ENCODE measurements at regions not wholly inside any gene's neighbourhood (a gene's known extent, or its start where the extent isn't known, plus 50 kb on each side); places are given as distances from the start of the nearest gene placed in this dataset.

- DNase-seq (ENCODE audit: low read depth in 2 of 2): no peak
Measured at GRCh38 chr16:85162478-85163277, 50.4 kb upstream of the CIBAR2 start.

GRCh38 chr16:85163278-85164112 lies 51.2 kb upstream of the CIBAR2 start:
- DNase-seq (ENCODE audit: low read depth in 2 of 2): no peak

DNA sequence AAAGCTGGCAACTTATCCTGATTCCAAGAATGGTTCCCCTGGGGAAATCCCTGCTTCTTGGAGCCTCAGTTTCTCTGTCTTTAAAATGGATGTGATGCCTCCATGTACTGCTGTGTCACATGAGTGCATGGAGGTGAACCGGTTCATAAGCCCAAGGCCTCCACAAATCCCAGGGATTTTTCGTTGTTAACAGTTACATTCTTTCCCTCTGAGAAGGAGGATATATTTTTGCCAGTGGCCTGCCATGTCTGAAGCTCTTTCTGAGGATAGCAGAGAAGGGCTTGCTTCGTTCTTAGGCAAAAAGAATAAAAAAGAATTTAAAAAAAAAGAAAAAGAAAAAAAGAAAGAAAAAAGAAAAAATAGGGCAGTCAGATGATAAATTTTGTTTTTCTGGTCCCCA lies 52.2 kb upstream of the CIBAR2 start:
- no peak for DNase-seq (ENCODE audit: low read depth in 2 of 2)

GRCh38 chr16:85164838-85165516 lies 52.7 kb upstream of the CIBAR2 start:
- no peak for DNase-seq (ENCODE audit: low read depth in 2 of 2)

GRCh38 chr16:85165781-85166180 lies 53.5 kb upstream of the CIBAR2 start:
- no peak for DNase-seq (ENCODE audit: low read depth in 2 of 2)

- no peak for DNase-seq (ENCODE audit: low read depth in 2 of 2)
Measured at GRCh38 chr16:85166281-85166680, 54.0 kb upstream of the CIBAR2 start.

GRCh38 chr16:85166699-85167588 lies 54.7 kb upstream of the CIBAR2 start:
- no peak for DNase-seq (ENCODE audit: low read depth in 2 of 2)

DNA sequence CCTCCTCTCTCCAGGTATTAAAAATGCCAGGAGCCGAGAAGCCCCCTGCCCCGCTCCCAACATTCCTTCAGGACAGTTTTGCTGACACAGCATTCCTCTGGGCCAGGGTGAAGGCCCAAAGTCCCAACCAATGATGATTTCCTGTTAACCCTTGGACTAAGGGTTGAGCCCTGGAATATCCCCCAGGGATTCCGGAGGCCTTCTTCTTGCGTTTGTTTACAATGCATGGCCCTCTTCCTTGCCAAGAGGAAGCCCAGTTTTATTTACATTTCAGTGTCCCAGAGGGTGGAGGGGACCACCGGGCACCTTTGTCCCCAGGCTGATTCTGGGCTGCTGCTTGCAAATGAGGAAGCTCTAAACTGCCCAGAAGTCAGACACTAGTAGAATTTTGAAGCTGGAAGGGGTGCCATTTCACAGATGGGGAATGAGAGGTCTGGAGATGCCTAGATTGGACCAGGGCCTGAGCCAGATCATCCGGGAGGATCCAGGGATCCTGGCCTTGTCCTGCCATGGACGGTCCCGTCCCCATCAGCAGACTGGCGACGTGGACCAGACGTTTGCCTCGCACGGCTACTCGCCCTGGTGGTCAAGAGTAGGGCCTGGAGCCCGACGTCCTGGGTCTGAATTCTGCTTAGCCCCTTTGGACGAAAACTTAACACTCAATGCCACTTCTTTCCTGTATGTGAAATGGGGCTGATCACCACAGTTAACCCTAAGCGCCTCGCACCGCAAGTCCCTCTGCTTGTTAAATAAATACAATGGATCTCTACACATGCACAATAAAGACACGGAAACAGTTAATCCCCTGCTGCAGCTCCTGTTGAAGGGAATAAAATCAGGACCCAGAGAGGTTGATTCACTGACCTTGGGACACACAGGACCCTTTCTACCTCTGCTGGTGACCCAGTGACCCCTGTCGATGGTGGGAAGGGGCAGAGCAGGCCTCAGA lies 55.6 kb upstream of the CIBAR2 start:
- DNase-seq (ENCODE audit: low read depth in 2 of 2): no peak

DNA sequence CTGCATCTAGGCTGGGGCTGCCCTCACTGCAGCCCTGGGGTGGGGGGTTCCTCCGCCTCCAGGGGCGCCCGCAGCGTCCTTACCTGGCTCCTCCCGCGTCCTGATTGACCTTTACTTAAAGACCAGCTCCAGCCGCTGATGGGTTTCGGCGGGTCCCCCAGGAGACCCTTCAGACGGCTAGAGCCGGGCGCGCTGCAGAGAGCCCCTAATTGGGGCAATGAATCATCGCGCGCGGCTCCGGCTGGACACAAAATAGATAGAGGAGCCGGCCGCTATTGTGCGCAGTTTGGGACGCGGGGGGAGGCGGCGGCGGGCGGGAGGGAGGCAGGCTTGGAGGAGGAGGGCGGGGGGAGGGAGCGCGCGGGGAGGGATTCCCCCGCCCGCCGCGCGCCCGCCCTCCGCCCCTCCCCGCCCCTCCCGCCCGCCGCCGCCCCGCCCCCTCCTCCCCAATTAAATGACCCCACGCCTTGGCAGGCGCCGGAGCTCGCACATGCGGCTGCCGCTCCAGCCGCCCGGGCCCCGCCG lies 56.5 kb upstream of the CIBAR2 start:
- no peak for DNase-seq (ENCODE audit: low read depth in 2 of 2)

DNA sequence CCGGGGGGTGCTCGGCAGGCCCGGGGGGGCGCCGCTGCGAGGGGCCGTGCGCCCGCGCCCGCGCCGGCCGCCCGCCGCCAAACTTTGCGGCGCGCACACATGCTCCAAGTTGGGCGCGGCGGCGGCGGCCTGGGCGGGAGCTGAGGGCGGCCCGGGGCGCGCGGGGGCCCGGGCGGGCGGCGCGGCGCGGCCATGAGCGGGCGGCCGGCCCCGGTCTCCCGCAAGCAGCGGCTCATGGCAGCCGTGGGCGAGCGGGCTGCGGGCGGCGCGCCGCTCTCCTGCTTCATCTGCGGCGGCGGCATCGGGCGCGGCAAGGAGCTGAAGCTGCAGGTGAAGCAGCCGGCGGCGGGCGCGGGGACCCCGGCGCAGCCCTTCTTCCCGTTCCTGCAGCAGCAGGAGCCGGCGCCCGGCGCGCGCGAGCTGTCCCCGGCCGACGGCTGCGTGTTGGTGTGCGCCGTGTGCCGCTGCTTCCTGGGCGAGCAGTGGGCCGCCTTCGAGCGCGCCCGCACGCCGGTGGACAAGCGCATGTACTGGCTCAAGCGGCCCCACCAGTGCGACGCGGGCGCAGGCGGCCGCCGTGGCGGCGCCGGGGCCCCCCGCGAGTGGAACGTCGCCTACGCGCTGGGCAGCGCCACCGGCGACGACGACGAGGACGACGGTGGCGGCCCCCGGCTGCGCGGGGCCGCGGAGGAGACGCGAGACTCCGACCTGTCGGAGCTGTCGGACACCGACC lies 57.2 kb upstream of the CIBAR2 start:
- no peak for DNase-seq (ENCODE audit: low read depth in 2 of 2)

GRCh38 chr16:85170066-85170491 lies 57.8 kb upstream of the CIBAR2 start:
- no peak for DNase-seq (ENCODE audit: low read depth in 2 of 2)

DNA sequence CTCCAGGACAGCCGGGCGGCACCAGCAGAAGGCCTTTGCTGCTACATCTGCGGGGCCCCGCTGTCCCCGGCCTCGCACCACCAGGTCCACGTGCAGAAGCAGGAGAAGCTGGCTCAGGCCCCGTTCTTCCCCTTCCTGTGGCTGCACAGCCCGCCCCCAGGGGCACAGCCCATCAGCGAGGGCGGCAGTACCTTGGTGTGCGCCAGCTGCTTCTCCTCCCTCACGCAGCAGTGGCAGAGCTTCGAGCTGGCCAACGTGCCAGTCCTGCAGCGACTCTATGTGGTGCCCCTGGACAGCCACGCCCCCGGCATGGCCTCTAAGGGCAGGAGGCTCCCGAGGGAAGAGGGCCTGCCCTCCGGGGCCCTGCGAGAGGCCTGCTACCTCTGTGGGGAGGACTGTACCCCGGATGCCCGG lies 58.3 kb upstream of the CIBAR2 start:
- no peak for DNase-seq (ENCODE audit: low read depth in 2 of 2)

GRCh38 chr16:85171004-85171758 lies 58.9 kb upstream of the CIBAR2 start:
- no peak for DNase-seq (ENCODE audit: low read depth in 2 of 2)

DNA sequence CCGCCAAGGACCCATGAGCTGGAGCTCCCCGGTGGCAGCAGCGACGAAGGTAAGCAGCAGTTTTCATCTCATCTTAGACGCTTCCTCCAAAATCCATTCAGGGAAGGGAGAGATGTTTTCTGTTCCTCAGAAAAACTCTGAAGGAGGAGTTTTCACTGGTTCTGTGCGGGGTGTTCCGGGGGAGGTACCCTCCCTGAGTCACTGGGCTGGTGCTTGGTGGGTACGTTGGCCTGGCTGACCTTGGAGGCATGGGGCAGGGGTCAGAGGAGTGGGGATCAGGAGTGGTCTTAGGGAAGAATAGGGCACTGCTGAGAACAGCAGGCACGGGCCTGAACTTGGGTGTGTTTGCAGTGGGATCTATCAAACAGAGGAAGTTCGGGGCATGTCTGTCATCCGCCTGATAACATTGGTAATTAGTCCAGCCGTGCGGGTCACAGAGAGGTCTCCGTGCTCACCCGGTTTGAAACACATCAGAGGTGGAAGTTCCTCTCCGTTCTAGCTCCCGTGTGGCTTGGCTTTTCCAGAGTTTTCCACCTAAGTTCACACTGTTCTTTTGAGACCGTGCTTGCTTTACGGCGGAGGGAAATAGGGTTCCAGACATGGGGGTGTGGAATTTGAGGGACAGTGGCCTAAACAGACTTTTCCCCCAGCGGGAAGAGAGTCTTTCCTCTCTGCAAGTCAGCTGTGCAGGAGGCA lies 59.6 kb upstream of the CIBAR2 start:
- no peak for DNase-seq (ENCODE audit: low read depth in 2 of 2)

GRCh38 chr16:85172455-85173145 lies 60.3 kb upstream of the CIBAR2 start:
- DNase-seq (ENCODE audit: low read depth in 2 of 2): no peak

GRCh38 chr16:85173146-85173980 lies 61.1 kb upstream of the CIBAR2 start:
- DNase-seq (ENCODE audit: low read depth in 2 of 2): no peak
